Liver (tissue), 8 donors: ENCODE measurements at regions not wholly inside any gene's neighbourhood (a gene's known extent, or its start where the extent isn't known, plus 50 kb on each side); places are given as distances from the start of the nearest gene placed in this dataset.

Experiments
- DNase-seq: peaks from one replicate; pipeline ENCODE4 v3.0.0-alpha.2; 2017; ENCODE audit warnings: low spot score
- H3K27ac ChIP-seq, 2 donors: one replicate each; pipeline ENCODE4 v1.7.0; 2013; ENCODE audit warnings: inconsistent platforms in 2 of 2, low read length in 2 of 2, control low read depth in 1 of 2, low read depth in 1 of 2, mild to moderate bottlenecking in 1 of 2
- H3K27me3 ChIP-seq, 4 donors: one replicate each; pipeline versions ENCODE4 v1.6.1 to v1.7.0; 2013; ENCODE audit warnings: low read length in 3 of 4, inconsistent platforms in 1 of 4, mild to moderate bottlenecking in 1 of 4, moderate library complexity in 1 of 4; ENCODE audit not compliant: control insufficient read depth in 4 of 4, insufficient read depth in 4 of 4
- H3K36me3 ChIP-seq, 4 donors: one replicate each; pipeline versions ENCODE4 v1.6.1 to v1.7.0; 2013; ENCODE audit warnings: low read length in 3 of 4, mild to moderate bottlenecking in 3 of 4, low read depth in 1 of 4, moderate library complexity in 1 of 4; ENCODE audit not compliant: control insufficient read depth in 4 of 4, insufficient read depth in 3 of 4
- H3K4me1 ChIP-seq, 4 donors: one replicate each; pipeline versions ENCODE4 v1.6.1 to v1.7.0; 2013; ENCODE audit warnings: low read length in 3 of 4, mild to moderate bottlenecking in 3 of 4, moderate library complexity in 1 of 4; ENCODE audit not compliant: control insufficient read depth in 4 of 4, insufficient read depth in 4 of 4
- H3K4me3 ChIP-seq, 3 donors: one replicate each; pipeline versions ENCODE4 v1.6.1 to v1.7.0; 2013; ENCODE audit warnings: low read length in 3 of 3, control low read depth in 1 of 3, low read depth in 1 of 3, mild to moderate bottlenecking in 1 of 3
- H3K9ac ChIP-seq, 2 donors: one replicate each; pipeline ENCODE4 v1.7.0; 2013; ENCODE audit warnings: low read length in 2 of 2, mild to moderate bottlenecking in 2 of 2, moderate library complexity in 2 of 2, control low read depth in 1 of 2, low read depth in 1 of 2
- H3K9me3 ChIP-seq, 4 donors: one replicate each; pipeline versions ENCODE4 v1.6.1 to v1.7.0; 2013; ENCODE audit warnings: low read length in 3 of 4; ENCODE audit not compliant: control insufficient read depth in 4 of 4
- ATF3 ChIP-seq: IDR thresholded peaks from 2 replicates; pipeline ENCODE4 v1.6.1; 2016; ENCODE audit warnings: antibody characterized with exemption
- CTCF ChIP-seq: fragments of 150-350 bp; IDR thresholded peaks from 2 replicates; pipeline ENCODE4 v1.5.1; 2017; ENCODE audit warnings: improper control_type of control experiment, low read depth, low read length; ENCODE audit not compliant: missing input control
- EGR1 ChIP-seq, 2 donors: IDR thresholded peaks; 2 replicates each; pipeline ENCODE4 v1.6.1; 2016 to 2018; ENCODE audit warnings: antibody characterized with exemption in 2 of 2, low read depth in 2 of 2
- FOXA1 ChIP-seq: IDR thresholded peaks from 2 replicates; pipeline ENCODE4 v1.6.1; 2016; ENCODE audit warnings: antibody characterized with exemption
- FOXA2 ChIP-seq: IDR thresholded peaks from 2 replicates; pipeline ENCODE4 v1.6.1; 2016; ENCODE audit warnings: antibody characterized with exemption
- GABPA ChIP-seq, 2 donors: IDR thresholded peaks in 1 of 2; conservative IDR thresholded peaks in 1 of 2; 2 replicates each; pipeline ENCODE4 v1.6.1; 2016; ENCODE audit warnings: antibody characterized with exemption in 2 of 2, mild to moderate bottlenecking in 1 of 2, moderate library complexity in 1 of 2
- HNF4A ChIP-seq, 2 donors: conservative IDR thresholded peaks; 2 replicates each; pipeline ENCODE4 v1.6.1; 2016; ENCODE audit warnings: antibody characterized with exemption in 2 of 2, mild to moderate bottlenecking in 2 of 2
- HNF4G ChIP-seq: IDR thresholded peaks from 2 replicates; pipeline ENCODE4 v1.6.1; 2016; ENCODE audit warnings: antibody characterized with exemption
- JUND ChIP-seq, 2 donors: IDR thresholded peaks; 2 replicates each; pipeline ENCODE4 v1.6.1; 2016; ENCODE audit warnings: antibody characterized with exemption in 2 of 2
- MAX ChIP-seq: IDR thresholded peaks from 2 replicates; pipeline ENCODE4 v1.6.1; 2016; ENCODE audit warnings: antibody characterized with exemption
- NR2F2 ChIP-seq: IDR thresholded peaks from 2 replicates; pipeline ENCODE4 v1.6.1; 2016; ENCODE audit warnings: antibody characterized with exemption
- RAD21 ChIP-seq, 2 donors: IDR thresholded peaks; 2 replicates each; pipeline ENCODE4 v1.6.1; 2016; ENCODE audit warnings: antibody characterized with exemption in 2 of 2, mild to moderate bottlenecking in 2 of 2
- REST ChIP-seq: IDR thresholded peaks from 2 replicates; pipeline ENCODE4 v1.6.1; 2016; ENCODE audit warnings: antibody characterized with exemption, mild to moderate bottlenecking
- RXRA ChIP-seq, 2 donors: IDR thresholded peaks; 2 replicates each; pipeline ENCODE4 v1.6.1; 2017 to 2018; ENCODE audit warnings: antibody characterized with exemption in 2 of 2, mild to moderate bottlenecking in 1 of 2
- SP1 ChIP-seq: IDR thresholded peaks from 2 replicates; pipeline ENCODE4 v1.6.1; 2018; ENCODE audit warnings: antibody characterized with exemption, mild to moderate bottlenecking
- TAF1 ChIP-seq: conservative IDR thresholded peaks from 2 replicates; pipeline ENCODE4 v1.6.1; 2016; ENCODE audit warnings: antibody characterized with exemption, mild to moderate bottlenecking
- YY1 ChIP-seq: IDR thresholded peaks from 2 replicates; pipeline ENCODE4 v1.6.1; 2016; ENCODE audit warnings: antibody characterized with exemption, mild to moderate bottlenecking
- ZBTB33 ChIP-seq: IDR thresholded peaks from 2 replicates; pipeline ENCODE4 v1.6.1; 2016; ENCODE audit warnings: antibody characterized with exemption
- WGBS: extraction: QIAGEN DNeasy Blood & Tissue Kit; methylation state at CpG from one replicate; pipeline ENCODE4 v1.1.7; 2013; 5-methylcytosine and 5-hydroxymethylcytosine counted together
- donor health status: healthy.
- donor health status: healthy.
- donor health status: healthy.
- donor health status: healthy.
- donor health status: healthy.

- Histone ChIP-seq H3K36me3 (no peaks in the 10 kb centered on the region), H3K9ac (no peak overlapping the region), H3K27ac (no peak overlapping the region), H3K4me1 (peaks cover 4 to 9% (median 8%) of the 10 kb centered on the region in 4 donors), H3K4me3 (no peak overlapping the region), H3K9me3 (no peaks in the 10 kb centered on the region), H3K27me3 (no peaks in the 10 kb centered on the region)
- no peak for DNase-seq
- 51% methylated on average over 7 of the region's 7 CpGs for WGBS
- TF ChIP-seq REST = no peak
- TF ChIP-seq SP1 = no peak
- TF ChIP-seq FOXA1 = no peak
- TF ChIP-seq NR2F2 = no peak
- no peak for TF ChIP-seq JUND (IDR thresholded peaks at IDR 0.05)
- no peak for TF ChIP-seq EGR1 (IDR thresholded peaks at IDR 0.05; ENCODE audit: low read depth in 2 of 2)
- TF ChIP-seq GABPA (IDR thresholded peaks at IDR 0.05 in 1 of 2, conservative IDR thresholded peaks at IDR 0.05 in 1 of 2) = no peak
- TF ChIP-seq HNF4G = no peak
- no peak for TF ChIP-seq RAD21 (IDR thresholded peaks at IDR 0.05)
- TF ChIP-seq ATF3 = no peak
- TF ChIP-seq ZBTB33 = no peak
- TF ChIP-seq FOXA2 = no peak
Observed at GRCh38 chr5:74415695-74416102, 224.8 kb downstream of the ENC1 start.

GRCh38 chr5:74414228-74414627 is 226.3 kb downstream of the ENC1 start:
- H3K9ac ChIP-seq = no peak overlapping the region
- H3K4me3 ChIP-seq = no peak overlapping the region
- DNase-seq = no peak
- H3K27ac ChIP-seq = no peak overlapping the region
- no peaks in the 10 kb centered on the region for H3K27me3 ChIP-seq
- peaks cover 4 to 16% (median 8%) of the 10 kb centered on the region in 4 donors for H3K4me1 ChIP-seq
- H3K9me3 ChIP-seq = no peaks in the 10 kb centered on the region
- TF ChIP-seq FOXA2 = no peak
- TF ChIP-seq EGR1 (IDR thresholded peaks at IDR 0.05; ENCODE audit: low read depth in 2 of 2) = no peak
- no peak for TF ChIP-seq ZBTB33
- TF ChIP-seq CTCF = no peak
- no peak for TF ChIP-seq MAX
- TF ChIP-seq NR2F2 = no peak
- TF ChIP-seq JUND (IDR thresholded peaks at IDR 0.05) = no peak
- TF ChIP-seq ATF3 = no peak
- no peak for TF ChIP-seq RAD21 (IDR thresholded peaks at IDR 0.05)
- no peak for TF ChIP-seq REST
- no peak for TF ChIP-seq HNF4G
- no peak for TF ChIP-seq YY1
- no peak for TF ChIP-seq HNF4A (conservative IDR thresholded peaks at IDR 0.05)
- no peak for TF ChIP-seq FOXA1
- TF ChIP-seq SP1 = no peak
- no peak for TF ChIP-seq GABPA (IDR thresholded peaks at IDR 0.05 in 1 of 2, conservative IDR thresholded peaks at IDR 0.05 in 1 of 2)
- TF ChIP-seq TAF1 = no peak
- no peak for TF ChIP-seq RXRA (IDR thresholded peaks at IDR 0.05)
- no peaks in the 10 kb centered on the region for H3K36me3 ChIP-seq
- 65% methylated on average over 2 of the region's 2 CpGs for WGBS
